Spleen (tissue), 7 donors: ENCODE measurements at regions not wholly inside any gene's neighbourhood (a gene's known extent, or its start where the extent isn't known, plus 50 kb on each side); places are given as distances from the start of the nearest gene placed in this dataset.

Source experiments
- POLR2A ChIP-seq, 3 donors: fragments of 450-650 bp; IDR thresholded peaks; one replicate each; pipeline ENCODE4 v1.5.1; 2017; ENCODE audit warnings: antibody characterized with exemption in 3 of 3, mild to moderate bottlenecking in 1 of 3
- POLR2AphosphoS5 ChIP-seq, 3 donors: sonication (generic); formaldehyde crosslinking; IDR thresholded peaks; one replicate each; pipeline ENCODE4 v1.5.1; 2017; ENCODE audit warnings: antibody characterized with exemption in 3 of 3
- TF ChIP-seq, protein P1 (sequence below), 11 experiments: fragments of 200-600 bp in 7 of 11; fragments of 450-650 bp in 4 of 11; sonication (generic) in 4 of 11; IDR thresholded peaks in 8 of 11; conservative IDR thresholded peaks in 3 of 11; 1 replicate in 7 of 11; 2 replicates in 4 of 11; pipeline versions ENCODE4 v1.4.0 to v1.8.0; 2016 to 2021; ENCODE audit warnings: antibody characterized with exemption in 11 of 11, inconsistent platforms in 4 of 11, mild to moderate bottlenecking in 1 of 11
- donor health status: DM: no; HTN: no; CAD: no; lungs with moderate emphysema.
- donor health status: DM: no; HTN: no; CAD: no.
- donor health status: DM: no; HTN: no; CAD: no.

DNA sequence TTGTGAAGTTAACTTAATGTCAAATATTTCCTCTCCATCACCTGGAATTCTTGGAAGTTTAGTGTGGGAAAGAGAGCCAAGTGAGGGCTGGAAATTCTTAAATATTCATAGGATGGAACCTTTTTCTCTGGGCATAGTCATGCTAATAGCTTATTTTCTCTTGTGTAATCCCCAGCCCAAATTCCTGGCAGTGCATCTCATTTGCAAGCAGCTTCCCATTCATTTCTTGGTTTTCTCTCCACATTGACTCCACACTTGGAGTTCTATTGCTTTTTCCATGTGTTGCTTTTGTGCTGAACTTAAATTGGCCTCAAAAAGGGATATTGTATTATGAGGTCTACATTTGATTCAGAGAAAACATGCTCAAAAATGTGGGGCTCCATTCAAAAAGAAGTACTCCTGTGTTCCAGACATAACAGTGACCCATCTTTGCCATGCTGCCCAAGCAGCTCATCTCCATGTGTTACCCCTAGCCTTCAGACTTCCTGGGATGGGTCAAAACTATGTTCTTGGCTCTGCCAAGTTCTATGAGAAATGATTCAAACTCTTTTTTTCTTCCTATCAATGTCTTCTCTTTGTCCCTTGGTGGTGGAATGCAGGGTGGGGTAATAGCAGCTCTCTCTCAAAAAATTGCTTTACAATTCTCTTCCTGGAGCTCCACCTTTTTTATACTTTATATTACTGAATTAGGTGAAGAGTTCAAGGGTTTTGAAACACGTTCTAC, 2471.5 kb downstream of the PCDH9 start:
- TF ChIP-seq POLR2A (IDR thresholded peaks at IDR 0.05) (no peak), POLR2AphosphoS5 (IDR thresholded peaks at IDR 0.05) (no peak)
- TF ChIP-seq, protein P1, sequence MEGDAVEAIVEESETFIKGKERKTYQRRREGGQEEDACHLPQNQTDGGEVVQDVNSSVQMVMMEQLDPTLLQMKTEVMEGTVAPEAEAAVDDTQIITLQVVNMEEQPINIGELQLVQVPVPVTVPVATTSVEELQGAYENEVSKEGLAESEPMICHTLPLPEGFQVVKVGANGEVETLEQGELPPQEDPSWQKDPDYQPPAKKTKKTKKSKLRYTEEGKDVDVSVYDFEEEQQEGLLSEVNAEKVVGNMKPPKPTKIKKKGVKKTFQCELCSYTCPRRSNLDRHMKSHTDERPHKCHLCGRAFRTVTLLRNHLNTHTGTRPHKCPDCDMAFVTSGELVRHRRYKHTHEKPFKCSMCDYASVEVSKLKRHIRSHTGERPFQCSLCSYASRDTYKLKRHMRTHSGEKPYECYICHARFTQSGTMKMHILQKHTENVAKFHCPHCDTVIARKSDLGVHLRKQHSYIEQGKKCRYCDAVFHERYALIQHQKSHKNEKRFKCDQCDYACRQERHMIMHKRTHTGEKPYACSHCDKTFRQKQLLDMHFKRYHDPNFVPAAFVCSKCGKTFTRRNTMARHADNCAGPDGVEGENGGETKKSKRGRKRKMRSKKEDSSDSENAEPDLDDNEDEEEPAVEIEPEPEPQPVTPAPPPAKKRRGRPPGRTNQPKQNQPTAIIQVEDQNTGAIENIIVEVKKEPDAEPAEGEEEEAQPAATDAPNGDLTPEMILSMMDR (IDR thresholded peaks at IDR 0.05 in 8 of 11, conservative IDR thresholded peaks at IDR 0.05 in 3 of 11) = no peak
